Endothelial cell of umbilical vein (primary cell): ENCODE measurements at regions not wholly inside any gene's neighbourhood (a gene's known extent, or its start where the extent isn't known, plus 50 kb on each side); places are given as distances from the start of the nearest gene placed in this dataset.

ENCODE experiments used
- BruUV-seq: library from RNA; stranded (reverse); fragments of 400-500 nt; replicated peaks from 2 replicates; lab custom pipeline; 2021; lab: Mats Ljungman, UMichigan
- CTCF ChIA-PET: fragments of 300-600, 350-600 bp; sonication (Branson Sonifier 250); formaldehyde crosslinking; loops from one replicate; lab custom pipeline; 2021; ENCODE audit warnings: antibody characterized with exemption, inconsistent platforms; lab: Charles Lee
- POLR2A ChIA-PET: fragments of 300-600, 350-600 bp; sonication (Branson Sonifier 250); formaldehyde crosslinking; loops from one replicate; lab custom pipeline; 2021; ENCODE audit warnings: antibody characterized with exemption, inconsistent platforms; lab: Charles Lee
- DNase-seq: peaks from one replicate; pipeline ENCODE4 v3.0.0-alpha.2; 2011; ENCODE audit warnings: low read depth, low spot score
- FAIRE-seq: peaks from 2 replicates; lab custom pipeline; 2011; peaks lifted over from hg19 to GRCh38; lab: Jason Lieb, UNC
- H2AFZ ChIP-seq: 2 replicates; pipeline ENCODE4 v1.6.0; 2012; ENCODE audit warnings: low read depth, low read length, control low read depth, inconsistent platforms
- H3K27ac ChIP-seq: 2 replicates; pipeline ENCODE4 v1.5.1; 2011; ENCODE audit warnings: low read depth, mild to moderate bottlenecking, control low read depth, low read length, moderate library complexity; ENCODE audit not compliant: insufficient read depth
- H3K27me3 ChIP-seq, 2 experiments: 2 replicates each; pipeline versions ENCODE4 v1.6.0 to v1.6.1; 2011; ENCODE audit warnings: low read length in 2 of 2, mixed read lengths in 1 of 2; ENCODE audit not compliant: control insufficient read depth in 2 of 2, insufficient read depth in 2 of 2
- H3K36me3 ChIP-seq, 2 experiments: 2 replicates in 1 of 2; 3 replicates in 1 of 2; pipeline ENCODE4 v1.5.1; 2011; ENCODE audit warnings: low read length in 2 of 2, mild to moderate bottlenecking in 1 of 2, moderate library complexity in 1 of 2; ENCODE audit not compliant: control insufficient read depth in 2 of 2, insufficient read depth in 2 of 2; ENCODE audit errors: extremely low read depth in 1 of 2
- H3K4me1 ChIP-seq: 3 replicates; pipeline ENCODE4 v1.5.1; 2011; ENCODE audit warnings: mild to moderate bottlenecking, low read length; ENCODE audit not compliant: control insufficient read depth, insufficient read depth; ENCODE audit errors: extremely low read depth
- H3K4me2 ChIP-seq: 2 replicates; pipeline ENCODE4 v1.6.1; 2011; ENCODE audit warnings: low read length, control low read depth, mixed read lengths; ENCODE audit not compliant: insufficient read depth
- H3K4me3 ChIP-seq, 3 experiments: fragments of 200-600 bp in 1 of 3; sonication (generic), shearing (Covaris generic) in 1 of 3; replicated peaks in 1 of 3; 2 replicates each; pipeline ENCODE4 v1.5.1; 2011 to 2016; ENCODE audit warnings: control low read depth in 3 of 3, low read length in 3 of 3, mild to moderate bottlenecking in 2 of 3, inconsistent platforms in 1 of 3, low read depth in 1 of 3, moderate library complexity in 1 of 3; ENCODE audit not compliant: insufficient read depth in 1 of 3
- H3K79me2 ChIP-seq: 2 replicates; pipeline ENCODE4 v1.6.0; 2012; ENCODE audit warnings: low read length, inconsistent platforms; ENCODE audit not compliant: control insufficient read depth, insufficient read depth
- H3K9ac ChIP-seq: replicated peaks from 2 replicates; pipeline ENCODE3; 2011; ENCODE audit warnings: low read length, control low read depth; ENCODE audit not compliant: insufficient read depth; ENCODE audit errors: extremely low read depth
- H3K9me1 ChIP-seq: replicated peaks from 3 replicates; pipeline ENCODE4 v1.6.0; 2011; ENCODE audit warnings: mild to moderate bottlenecking, low read length; ENCODE audit not compliant: control insufficient read depth, insufficient read depth; ENCODE audit errors: extremely low read depth
- H3K9me3 ChIP-seq: replicated peaks from 2 replicates; pipeline ENCODE4 v1.5.1; 2012; ENCODE audit warnings: low read length, inconsistent platforms; ENCODE audit not compliant: control insufficient read depth, insufficient read depth
- H4K20me1 ChIP-seq: replicated peaks from 2 replicates; pipeline ENCODE3; 2011; ENCODE audit warnings: mild to moderate bottlenecking, low read length; ENCODE audit not compliant: control insufficient read depth, insufficient read depth; ENCODE audit errors: extremely low read depth
- CTCF ChIP-seq, 2 donors: IDR thresholded peaks; 1 replicate in 1 of 2; 2 replicates in 1 of 2; pipeline ENCODE4 v1.5.1; 2011; ENCODE audit warnings: low read length in 2 of 2, mild to moderate bottlenecking in 2 of 2, moderate library complexity in 2 of 2, control low read depth in 1 of 2, inconsistent platforms in 1 of 2, low read depth in 1 of 2; ENCODE audit not compliant: insufficient read depth in 1 of 2; ENCODE audit errors: extremely low read depth in 1 of 2
- EZH2 ChIP-seq: IDR thresholded peaks from 2 replicates; pipeline ENCODE4 v1.6.1; 2012; ENCODE audit warnings: borderline replicate concordance, low read depth, mild to moderate bottlenecking, moderate library complexity, low read length, inconsistent platforms; ENCODE audit not compliant: severe bottlenecking
- FOS ChIP-seq: IDR thresholded peaks from 2 replicates; pipeline ENCODE4 v1.6.1; 2011; ENCODE audit warnings: mild to moderate bottlenecking, low read length, moderate library complexity, borderline replicate concordance; ENCODE audit not compliant: insufficient read depth
- GATA2 ChIP-seq: IDR thresholded peaks from 2 replicates; pipeline ENCODE4 v1.7.0; 2011; ENCODE audit warnings: low read depth, mild to moderate bottlenecking, moderate library complexity, mixed read lengths, low read length; ENCODE audit not compliant: insufficient read length, insufficient read depth
- MYC ChIP-seq: IDR thresholded peaks from one replicate; pipeline ENCODE4 v1.6.1; 2011; ENCODE audit warnings: mild to moderate bottlenecking, low read depth, low read length
- POLR2A ChIP-seq: IDR thresholded peaks from 2 replicates; pipeline ENCODE4 v1.6.1; 2012; ENCODE audit warnings: low read depth, mild to moderate bottlenecking, control low read depth, low read length
- POLR2AphosphoS5 ChIP-seq: IDR thresholded peaks from 2 replicates; pipeline ENCODE4 v1.6.1; 2012; ENCODE audit warnings: low read depth, mild to moderate bottlenecking, control low read depth, low read length, moderate library complexity; ENCODE audit not compliant: insufficient read depth
- dilution Hi-C: fragments of 300-500 bp; cut with MboI; formaldehyde crosslinking; loops from one replicate; pipeline ENCODE4 v1.15.0; 2019; ENCODE audit warnings: low sequenced_read_pairs; ENCODE audit not compliant: extremely low pct_ligation_motif_present
- intact Hi-C: fragments of 100-400 bp; cut with micrococcal nuclease; formaldehyde crosslinking; loops from one replicate; pipeline ENCODE4 v1.10.0; 2022
- TF ChIP-seq, protein P1 (sequence below): IDR thresholded peaks from 2 replicates; pipeline ENCODE4 v1.6.1; 2011; ENCODE audit not compliant: insufficient read depth, insufficient read length

DNA sequence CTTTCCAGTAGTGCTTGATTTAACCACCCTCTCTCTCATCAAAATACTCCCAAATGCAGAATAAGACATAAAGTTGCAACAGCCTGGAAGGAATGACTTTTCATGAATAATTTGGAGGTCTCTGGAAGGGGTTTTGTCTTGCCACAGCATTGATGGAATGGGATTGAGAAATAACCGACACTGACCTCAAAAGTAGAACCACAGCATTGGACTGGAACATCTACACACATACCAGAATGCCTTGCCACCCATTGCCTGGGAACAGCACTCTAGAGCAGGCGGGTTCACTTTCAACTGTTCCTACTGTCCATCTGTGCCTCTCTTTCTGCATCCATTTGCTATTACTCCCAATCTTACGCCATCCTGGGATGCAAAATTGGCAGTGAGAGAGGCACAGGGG, 149.1 kb upstream of the USP24 start:
- FAIRE-seq = no peak
- Histone ChIP-seq H3K4me3 (no peak overlapping the region), H3K27ac (no peak overlapping the region), H3K4me2 (no peak overlapping the region), H3K9me1 (no peaks in the 10 kb centered on the region), H4K20me1 (no peaks in the 10 kb centered on the region), H3K36me3 (no peaks in the 10 kb centered on the region), H3K27me3 (no peaks in the 10 kb centered on the region), H3K79me2 (no peaks in the 10 kb centered on the region), H3K9ac (no peak overlapping the region), H3K4me1 (peaks cover 7% of the 10 kb centered on the region), H3K9me3 (no peaks in the 10 kb centered on the region), H2AFZ (no peak overlapping the region)
- ChIA-PET POLR2A (no interaction called here), CTCF (interaction anchor here (2.8 kb wide), 1 partner anchor 11 kb away, joined by 25 read pairs; no protein-coding TSS in a partner anchor)
- dilution Hi-C loops = no loop called here
- TF ChIP-seq MYC (no peak), POLR2A (no peak), GATA2 (no peak), FOS (no peak), CTCF (IDR thresholded peaks at IDR 0.05; ENCODE audit: extremely low read depth in 1 of 2, insufficient read depth in 1 of 2, low read depth in 1 of 2, low read length in 2 of 2) (no peak), EZH2 (no peak), POLR2AphosphoS5 (no peak)
- TF ChIP-seq, protein P1, sequence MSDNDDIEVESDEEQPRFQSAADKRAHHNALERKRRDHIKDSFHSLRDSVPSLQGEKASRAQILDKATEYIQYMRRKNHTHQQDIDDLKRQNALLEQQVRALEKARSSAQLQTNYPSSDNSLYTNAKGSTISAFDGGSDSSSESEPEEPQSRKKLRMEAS = no peak
- intact Hi-C loops = no loop called here
- BruUV-seq = no TSS peak
- DNase-seq = no peak
